Gastrocnemius medialis (tissue), 4 donors: ENCODE measurements at regions not wholly inside any gene's neighbourhood (a gene's known extent, or its start where the extent isn't known, plus 50 kb on each side); places are given as distances from the start of the nearest gene placed in this dataset.

Source experiments
- CTCF ChIP-seq, 5 experiments: fragments of 450-650 bp in 3 of 5; fragments of 200-600 bp in 2 of 5; sonication (generic) in 2 of 5; IDR thresholded peaks in 4 of 5; conservative IDR thresholded peaks in 1 of 5; 1 replicate in 4 of 5; 2 replicates in 1 of 5; pipeline ENCODE4 v1.5.1; 2016 to 2019; ENCODE audit warnings: antibody characterized with exemption in 5 of 5, mild to moderate bottlenecking in 3 of 5, moderate library complexity in 3 of 5
- POLR2A ChIP-seq, 2 donors: fragments of 450-650 bp; IDR thresholded peaks; one replicate each; pipeline ENCODE4 v1.6.1; 2017; ENCODE audit warnings: antibody characterized with exemption in 2 of 2, mild to moderate bottlenecking in 2 of 2, moderate library complexity in 2 of 2

- TF ChIP-seq CTCF (IDR thresholded peaks at IDR 0.05 in 4 of 5, conservative IDR thresholded peaks at IDR 0.05 in 1 of 5) (no peak), POLR2A (IDR thresholded peaks at IDR 0.05) (no peak)
Measured at GRCh38 chr10:129029051-129029450, 438.0 kb upstream of the MGMT start.
